ENCODE measurements at regions not wholly inside any gene's neighbourhood (a gene's known extent, or its start where the extent isn't known, plus 50 kb on each side); places are given as distances from the start of the nearest gene placed in this dataset.

DNA sequence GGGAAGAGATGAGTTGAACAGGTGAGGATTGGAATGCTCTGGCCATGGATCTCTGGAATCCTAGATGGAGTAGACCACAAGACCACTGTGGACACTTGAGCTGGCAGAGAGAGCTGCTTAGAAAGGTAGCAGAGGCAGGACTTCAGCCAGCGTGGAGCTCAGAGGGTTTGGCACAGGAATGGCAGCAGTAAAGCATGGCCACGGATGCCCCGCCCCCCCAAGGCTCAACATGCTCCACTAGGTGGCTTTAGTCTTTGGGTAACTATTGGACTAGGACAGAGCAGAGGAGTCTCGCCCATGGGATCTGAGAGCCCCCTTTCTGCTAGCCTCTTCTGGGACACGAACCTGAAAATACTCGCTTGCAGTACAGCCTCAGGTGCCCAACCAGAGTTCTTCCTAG lies 150.1 kb upstream of the NEIL3 start:
- TF ChIP-seq, protein P1, sequence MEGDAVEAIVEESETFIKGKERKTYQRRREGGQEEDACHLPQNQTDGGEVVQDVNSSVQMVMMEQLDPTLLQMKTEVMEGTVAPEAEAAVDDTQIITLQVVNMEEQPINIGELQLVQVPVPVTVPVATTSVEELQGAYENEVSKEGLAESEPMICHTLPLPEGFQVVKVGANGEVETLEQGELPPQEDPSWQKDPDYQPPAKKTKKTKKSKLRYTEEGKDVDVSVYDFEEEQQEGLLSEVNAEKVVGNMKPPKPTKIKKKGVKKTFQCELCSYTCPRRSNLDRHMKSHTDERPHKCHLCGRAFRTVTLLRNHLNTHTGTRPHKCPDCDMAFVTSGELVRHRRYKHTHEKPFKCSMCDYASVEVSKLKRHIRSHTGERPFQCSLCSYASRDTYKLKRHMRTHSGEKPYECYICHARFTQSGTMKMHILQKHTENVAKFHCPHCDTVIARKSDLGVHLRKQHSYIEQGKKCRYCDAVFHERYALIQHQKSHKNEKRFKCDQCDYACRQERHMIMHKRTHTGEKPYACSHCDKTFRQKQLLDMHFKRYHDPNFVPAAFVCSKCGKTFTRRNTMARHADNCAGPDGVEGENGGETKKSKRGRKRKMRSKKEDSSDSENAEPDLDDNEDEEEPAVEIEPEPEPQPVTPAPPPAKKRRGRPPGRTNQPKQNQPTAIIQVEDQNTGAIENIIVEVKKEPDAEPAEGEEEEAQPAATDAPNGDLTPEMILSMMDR (IDR thresholded peaks at IDR 0.05; ENCODE audit: poor library complexity): no peak
- no peak for TF ChIP-seq EZH2 (IDR thresholded peaks at IDR 0.05; ENCODE audit: borderline replicate concordance)
- no peak for TF ChIP-seq EZH2phosphoT487 (IDR thresholded peaks at IDR 0.05; ENCODE audit: low read depth, severe bottlenecking, unreplicated experiment)

Measured in hepatocyte (in vitro differentiated cells).